HG02981 (cell line): ENCODE measurements at regions not wholly inside any gene's neighbourhood (a gene's known extent, or its start where the extent isn't known, plus 50 kb on each side); places are given as distances from the start of the nearest gene placed in this dataset.
A peak's percentile ranks its signal among the peaks of the same experiment; 100 is the strongest.

Experiments used
- ATAC-seq: cut with Tn5 transposase; IDR thresholded peaks from one replicate; pipeline ENCODE4 v1.9.1; 2021; ENCODE audit warnings: mild to moderate bottlenecking, moderate library complexity; ENCODE audit not compliant: unreplicated experiment

DNA sequence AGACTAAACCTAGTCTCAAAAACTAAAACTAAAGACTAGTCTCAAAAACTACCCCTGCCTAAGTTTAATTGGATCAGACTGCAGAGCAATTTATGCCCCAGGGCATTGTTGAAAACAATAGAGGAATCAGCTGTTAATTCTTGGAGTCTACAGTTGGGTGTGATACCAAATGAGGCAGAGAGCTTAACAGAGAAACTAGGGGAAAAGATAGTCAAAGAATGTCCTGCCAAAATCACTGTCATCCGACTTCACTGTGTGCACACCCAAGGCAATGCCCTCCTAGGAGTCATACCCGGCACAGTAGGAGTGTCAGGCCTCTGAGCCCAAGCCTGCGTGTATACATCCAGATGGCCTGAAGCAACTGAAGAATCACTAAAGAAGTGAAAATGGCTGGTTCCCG lies 90.5 kb upstream of the TOMM7 start:
- ATAC-seq = no peak

DNA sequence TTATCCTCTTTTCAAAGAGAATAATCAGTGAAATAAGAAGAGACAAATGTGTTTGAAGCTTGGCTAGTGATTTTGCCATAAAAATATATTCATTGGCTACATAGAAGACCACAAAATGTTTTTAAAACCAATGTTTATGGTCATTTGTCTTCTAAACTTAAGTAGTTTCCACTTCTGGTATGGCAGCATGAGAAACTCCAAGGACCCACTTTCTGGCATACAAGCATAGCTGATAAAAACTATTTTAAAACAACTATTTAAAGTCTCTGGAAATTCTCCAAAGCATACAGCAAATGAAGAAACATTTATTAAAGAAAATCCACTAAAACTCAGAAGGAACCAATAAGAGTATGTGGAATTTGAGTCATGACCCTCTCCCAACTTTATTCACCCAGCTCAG lies 89.2 kb upstream of the TOMM7 start:
- no peak for ATAC-seq

DNA sequence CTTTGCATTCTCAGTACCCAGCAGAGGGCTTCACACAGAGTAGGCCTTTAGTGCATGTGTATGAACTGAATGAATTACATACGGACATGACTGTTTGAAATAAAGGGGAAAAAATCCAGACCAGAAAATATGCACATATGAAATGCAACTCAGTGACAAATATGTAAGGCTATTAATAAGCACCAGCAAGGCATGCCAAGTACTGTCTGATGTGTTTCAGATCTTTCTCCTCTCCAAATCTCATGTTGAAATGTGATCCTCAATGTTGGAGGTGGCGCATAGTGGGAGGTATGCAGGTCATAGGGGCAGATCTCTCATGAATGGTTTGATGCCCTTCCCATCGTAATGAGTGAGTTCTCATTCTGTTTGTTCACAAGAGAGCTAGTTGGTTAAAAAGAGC lies 87.3 kb upstream of the TOMM7 start:
- no peak for ATAC-seq

DNA sequence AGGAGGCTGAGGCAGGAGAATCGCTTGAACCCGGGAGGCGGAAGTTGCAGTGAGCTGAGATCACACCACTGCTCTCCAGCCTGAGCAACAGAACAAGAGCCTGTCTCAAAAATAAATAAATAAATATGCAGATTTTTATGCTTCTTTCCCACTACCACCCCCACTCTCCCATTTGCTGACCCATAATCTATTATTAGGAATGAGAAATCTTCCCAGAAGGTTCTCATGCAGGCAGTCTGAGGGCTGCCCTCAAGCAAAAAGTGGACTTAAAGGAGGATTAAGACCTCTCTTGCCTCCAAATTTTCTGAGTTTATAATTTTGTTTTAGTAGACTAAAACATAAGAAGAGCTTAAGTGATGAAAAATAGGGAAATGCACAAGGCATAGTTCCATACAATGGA lies 85.2 kb upstream of the TOMM7 start:
- ATAC-seq = no peak

DNA sequence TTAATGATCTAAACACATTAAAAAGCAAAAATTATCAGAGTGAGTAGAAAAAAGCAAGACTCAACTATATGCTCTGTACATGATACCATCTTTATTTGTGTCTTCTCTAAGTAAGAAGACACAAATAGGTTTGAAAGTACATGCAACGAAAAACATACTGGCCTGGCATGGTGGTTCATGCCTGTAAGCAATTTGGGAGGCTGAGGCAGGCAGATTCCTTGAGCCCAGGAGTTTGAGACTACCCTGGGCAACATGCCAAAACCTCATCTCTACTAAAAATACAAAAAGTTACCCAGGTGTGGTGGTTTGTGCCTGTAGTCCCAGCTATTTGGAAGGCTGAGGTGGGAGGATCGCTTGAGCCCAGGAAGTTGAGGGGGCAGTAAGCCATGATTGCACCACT lies 78.1 kb upstream of the TOMM7 start:
- no peak for ATAC-seq

DNA sequence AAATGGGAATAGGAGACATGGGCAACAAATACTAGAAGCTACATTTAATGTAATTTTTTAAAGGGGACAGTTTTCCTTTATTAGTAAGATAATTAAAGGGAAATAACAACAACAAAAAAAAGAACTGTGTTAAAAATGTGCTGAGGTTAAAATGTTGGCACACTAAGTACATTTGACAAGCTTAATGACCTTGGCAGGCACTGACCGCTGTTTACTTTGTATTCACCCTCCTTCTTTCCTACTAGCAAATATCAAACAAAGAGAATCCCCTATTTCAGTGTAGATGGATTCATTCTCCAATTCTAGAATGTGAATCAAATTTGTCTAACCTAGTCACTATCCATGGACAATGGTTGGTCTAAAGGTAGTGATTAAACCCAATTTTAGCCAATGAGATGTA lies 77.5 kb upstream of the TOMM7 start:
- ATAC-seq = no peak

DNA sequence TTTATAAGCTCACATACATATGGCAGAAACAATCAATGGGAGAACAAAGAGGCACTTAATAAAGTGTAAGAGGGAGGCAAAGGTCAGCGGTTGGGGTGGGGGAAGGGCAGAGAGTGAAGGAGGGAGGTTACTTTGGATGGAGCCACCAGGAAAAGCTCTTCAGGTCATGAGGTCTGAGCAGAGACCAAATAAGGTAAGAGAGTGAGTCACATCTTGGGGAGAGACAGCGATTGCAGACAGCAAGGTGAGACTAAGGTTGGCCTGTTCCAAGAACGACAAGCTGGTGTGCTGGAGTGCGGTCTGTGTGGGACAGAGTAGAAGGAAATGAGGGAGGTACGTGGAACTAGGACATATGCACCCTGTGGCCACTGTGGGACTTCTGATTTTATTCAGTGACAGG lies 74.3 kb upstream of the TOMM7 start:
- ATAC-seq = no peak

DNA sequence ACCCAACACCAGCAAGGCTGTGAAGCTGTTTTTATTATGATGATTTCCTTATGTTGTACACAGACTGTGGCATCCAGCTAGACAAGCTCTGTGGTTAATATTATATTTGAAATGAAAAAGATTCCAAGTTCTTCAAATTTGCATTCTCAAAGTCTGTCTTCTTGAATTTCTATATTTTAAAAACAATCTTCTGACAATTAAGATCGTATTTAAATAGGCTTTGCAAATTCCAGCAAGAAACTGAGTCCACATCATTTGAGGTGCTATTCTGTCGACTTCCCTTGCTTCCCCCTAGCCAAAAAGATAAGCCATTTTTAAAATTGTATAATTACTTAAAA lies 73.1 kb upstream of the TOMM7 start:
- no peak for ATAC-seq

DNA sequence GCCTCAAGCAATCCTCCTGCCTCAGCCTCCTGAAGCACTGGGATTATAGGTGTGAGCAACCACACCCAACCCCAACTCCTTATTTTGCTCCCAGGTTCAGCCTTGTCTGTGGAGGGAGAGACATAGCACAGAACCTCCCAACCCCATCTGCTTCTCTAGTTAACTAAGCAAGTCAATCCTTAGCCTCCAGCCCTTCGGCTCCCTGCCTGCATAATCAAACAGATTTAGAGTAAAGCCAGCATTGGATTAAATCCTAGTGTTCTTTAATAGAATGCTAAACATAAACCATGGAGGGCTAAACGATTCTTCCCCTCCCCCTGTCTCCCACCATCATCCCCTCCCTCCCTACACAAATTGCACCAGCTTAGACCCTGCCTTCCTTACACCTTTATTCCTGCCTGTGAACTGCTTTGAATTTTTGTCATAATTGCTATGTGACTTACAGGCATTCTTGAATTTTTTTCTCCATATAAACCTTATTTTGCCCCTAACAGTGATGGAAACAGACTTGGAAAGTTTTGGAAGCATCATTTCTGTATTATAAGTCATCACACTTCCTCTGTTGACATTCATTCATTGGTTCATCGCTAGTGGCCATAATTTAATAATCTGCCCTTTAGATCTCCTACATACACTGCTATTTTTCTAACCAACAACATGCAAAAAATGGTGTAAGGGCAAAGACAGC lies 72.6 kb upstream of the TOMM7 start:
- no peak for ATAC-seq

DNA sequence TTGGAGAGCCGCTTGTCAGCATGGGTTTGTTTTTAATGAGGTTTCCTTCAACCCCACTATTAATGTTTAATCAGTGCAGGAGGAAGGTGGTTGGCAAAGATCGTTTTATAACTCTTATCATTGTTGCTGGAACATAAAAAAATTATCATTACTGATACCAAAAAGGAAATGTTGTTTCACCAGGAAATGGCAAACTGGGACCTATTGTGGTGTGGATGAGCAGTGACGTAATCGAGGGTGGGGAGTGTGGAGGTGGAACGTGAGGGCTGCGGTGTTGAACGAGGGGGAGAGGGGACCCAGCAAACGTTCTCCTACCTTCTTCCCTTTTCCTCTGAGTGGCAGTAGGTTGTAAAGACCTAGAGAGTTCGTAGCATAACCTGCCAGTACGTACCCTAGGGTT lies 71.9 kb upstream of the TOMM7 start:
- no peak for ATAC-seq

DNA sequence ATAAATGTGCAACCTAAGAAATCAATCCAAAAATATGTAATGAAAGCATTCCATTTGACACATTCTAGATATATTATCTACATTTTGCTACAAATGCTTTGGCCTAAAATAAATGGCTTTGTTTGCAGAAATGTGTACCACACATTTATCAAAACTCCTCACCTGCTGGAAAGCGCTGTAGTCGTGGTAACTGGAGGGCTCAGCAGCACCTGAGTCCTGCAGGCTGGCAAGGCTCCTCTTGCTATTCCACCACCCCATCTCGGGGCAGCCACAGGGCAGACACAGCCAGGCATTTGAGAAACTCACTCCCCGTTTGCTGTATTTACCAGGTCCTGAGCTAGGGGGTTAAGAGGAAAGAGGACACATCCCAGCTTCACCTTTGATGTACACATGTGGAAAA lies 68.1 kb upstream of the TOMM7 start:
- ATAC-seq = no peak

DNA sequence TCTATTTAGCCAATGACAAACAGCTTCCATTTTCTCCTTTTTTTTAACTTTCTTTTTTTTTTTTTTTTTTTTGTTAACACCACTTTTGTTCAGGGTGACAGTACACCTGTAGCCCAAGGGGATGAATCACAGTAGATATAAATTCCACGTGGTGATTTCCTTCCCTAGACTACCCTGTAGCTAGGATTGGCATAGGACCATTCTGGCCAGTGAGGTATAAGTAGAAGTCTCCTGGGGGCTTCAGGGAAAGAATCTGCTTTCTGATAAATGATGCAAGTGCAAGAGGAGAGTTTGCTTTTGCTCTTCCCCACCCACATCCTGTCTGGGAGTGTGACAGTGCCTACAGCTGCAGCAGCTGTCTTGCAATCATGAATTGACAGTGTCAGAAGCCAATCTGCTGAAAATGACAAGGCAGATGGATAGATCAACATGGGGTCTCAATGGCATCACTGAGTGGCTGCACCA lies 63.2 kb upstream of the TOMM7 start:
- peak; percentile 95 for ATAC-seq

DNA sequence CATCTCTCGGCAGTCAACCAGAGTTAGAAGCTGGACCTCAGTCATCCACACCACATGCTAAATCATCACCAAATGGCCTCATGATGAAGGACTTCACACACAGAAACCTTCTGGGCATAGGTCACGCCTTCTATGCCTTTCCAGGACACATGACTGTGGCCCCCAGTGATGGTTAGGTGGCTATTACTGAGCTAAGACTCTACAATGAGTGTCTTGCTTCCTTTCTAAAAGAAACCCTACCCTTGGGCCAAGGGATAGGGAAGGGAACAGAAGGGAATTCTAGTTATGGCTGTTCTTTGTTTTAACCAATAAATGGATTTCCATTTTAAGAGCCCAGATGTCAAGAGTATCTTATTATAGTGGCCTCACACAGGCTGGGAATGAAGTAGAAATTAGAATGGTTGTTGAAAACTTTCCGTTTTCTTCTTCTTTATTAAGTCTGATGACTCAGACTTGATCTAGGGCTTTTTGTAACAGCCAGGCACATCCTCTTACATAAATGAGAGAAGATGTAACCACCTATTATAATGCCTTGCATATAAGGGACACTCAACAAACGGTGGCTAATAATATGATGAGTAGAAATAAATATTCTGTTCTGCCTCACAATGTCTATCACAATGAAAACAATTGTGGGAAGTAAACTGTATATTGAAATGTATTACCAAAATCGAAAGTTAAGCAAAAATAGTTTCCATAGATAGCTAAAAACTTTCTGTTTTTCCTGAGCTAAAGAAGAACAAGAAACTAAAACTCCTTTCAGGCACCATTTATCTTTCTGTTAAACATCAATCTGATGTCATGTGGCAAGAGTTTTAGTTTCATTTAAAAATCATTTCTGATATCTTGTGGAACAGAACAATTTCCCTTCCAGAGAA lies 62.5 kb upstream of the TOMM7 start:
- peak; percentile 43 for ATAC-seq

DNA sequence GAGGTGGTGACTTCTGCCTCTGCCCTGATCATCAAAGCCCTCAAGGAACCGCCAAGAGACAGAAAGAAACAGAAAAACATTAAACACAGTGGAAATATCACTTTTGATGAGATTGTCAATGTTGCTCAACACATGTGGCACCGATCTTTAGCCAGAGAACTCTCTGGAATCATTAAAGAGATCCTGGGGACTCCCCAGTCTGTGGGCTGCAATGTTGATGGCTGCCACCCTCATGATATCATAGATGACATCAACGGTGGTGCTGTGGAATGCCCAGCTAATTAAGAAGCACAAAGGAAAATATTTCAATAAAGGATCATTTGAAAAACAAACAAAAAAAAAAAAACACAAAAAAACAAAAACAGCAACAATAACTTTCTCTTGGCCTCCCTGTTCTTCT lies 59.5 kb upstream of the TOMM7 start:
- ATAC-seq = no peak

DNA sequence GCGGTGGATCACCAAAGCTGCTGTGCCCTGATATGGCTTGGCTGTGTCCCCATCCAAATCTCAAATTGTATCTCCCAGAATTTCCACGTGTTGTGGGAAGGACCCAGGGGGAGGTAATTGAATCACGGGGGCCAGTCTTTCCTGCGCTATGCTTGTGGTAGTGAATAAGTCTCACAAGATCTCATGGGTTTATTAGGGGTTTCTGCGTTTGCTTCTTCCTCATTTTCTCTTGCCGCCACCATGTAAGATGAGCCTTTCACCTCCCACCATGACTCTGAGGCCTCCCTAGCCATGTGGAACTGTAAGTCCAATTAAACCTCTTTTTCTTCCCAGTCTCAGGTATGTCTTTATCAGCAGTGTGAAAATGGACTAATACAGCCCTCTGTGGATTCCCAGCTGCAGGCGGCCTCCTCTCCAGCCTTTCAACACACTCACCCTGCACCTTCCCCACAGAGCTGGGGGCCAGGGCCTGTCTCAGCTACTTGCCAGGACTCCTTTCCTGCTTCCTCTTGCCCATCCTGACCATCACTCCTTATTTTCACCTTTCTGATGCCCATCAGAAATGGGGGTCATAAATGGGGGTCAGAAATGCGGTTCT lies 57.2 kb upstream of the TOMM7 start:
- ATAC-seq = no peak

DNA sequence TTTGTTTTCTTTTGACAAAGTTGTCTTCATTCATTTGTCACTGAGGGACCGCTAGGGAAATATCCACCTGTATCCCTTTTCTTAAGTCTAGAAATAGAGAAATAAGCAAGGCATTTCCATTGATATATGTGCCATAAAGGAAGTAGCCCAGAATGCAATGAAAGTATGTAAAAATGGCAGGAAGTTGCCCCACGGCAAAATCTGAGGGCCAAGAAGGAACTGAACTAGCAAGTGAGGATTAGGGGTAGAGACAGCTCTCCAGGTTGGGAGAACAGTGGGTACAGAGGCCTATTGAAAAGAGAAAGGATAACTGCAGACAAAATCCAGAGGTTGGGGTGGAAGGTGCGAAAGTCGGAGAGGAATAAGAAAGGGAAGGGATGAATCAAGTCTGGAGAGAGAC lies 56.6 kb upstream of the TOMM7 start:
- no peak for ATAC-seq

DNA sequence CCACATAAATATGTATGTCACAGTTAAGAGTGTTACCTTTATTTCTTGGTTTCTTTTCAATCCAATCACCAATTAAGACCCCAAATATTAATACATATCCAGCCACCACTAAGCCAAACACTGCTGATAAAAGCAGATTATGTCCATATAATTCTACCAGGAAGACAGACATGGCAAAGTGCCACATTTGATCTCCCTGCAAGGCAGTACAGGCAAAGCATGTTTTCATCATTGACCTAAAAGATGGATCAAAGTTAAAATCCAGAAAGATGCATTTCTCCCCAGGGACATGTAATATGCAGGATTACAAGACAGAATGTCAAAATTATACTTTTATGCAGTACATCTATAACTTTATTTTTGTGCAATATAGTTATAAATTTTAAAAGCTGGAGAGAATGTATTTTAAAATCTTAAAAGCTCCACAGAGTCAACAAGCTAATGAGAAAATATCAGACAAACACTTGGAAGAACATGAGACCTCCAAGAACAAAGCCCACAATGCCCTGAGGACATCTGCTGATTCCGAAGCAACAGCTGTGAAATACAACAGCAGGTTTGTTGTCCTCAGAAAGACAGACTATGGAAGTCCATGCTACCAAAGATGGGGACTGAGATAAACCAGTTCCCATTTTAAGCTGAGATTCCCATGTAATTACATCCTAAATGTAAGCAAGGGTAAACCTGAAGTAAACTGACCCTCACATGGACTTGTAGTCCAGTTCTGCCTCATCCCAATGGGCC lies 54.5 kb upstream of the TOMM7 start:
- ATAC-seq = no peak

DNA sequence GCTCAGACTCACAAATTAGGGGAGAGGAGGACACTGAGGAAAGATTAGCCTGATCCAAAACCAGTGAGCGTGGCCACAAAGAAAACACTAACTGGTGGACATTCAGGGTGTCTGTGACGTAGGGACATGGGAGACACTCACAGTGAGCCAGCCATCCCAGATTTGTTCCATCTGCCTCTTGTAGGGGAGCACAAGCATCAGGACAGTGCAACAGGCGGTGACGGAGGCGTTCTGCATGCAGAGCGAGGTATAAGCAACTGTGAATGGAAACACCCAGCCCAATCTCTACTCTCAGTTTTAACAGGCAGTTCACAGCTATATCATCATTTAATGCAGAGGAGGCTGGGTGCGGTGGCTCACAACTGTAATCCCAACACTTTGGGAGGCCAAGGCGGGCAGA lies 52.8 kb upstream of the TOMM7 start:
- ATAC-seq = no peak

DNA sequence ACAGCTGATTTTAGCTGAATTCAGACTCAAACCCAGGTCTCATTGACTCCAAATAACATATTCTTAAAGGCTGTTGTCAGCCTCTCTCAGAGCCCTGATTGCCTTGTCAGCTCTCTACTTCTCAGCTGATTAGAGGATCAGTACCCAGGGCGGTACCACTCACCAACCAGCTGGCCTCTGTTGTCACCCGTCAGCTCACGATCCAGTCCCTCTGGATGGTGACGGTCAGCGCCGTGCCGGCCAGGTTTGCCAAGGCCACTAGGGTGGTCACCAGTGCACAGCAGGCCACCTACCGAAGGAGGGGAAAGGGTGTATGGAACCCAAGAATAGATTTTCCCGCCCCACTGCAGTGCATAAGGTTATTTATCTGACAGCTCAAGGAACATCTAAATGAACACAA lies 52.3 kb upstream of the TOMM7 start:
- no peak for ATAC-seq
